Gastroesophageal sphincter (tissue), 4 donors: ENCODE measurements at regions not wholly inside any gene's neighbourhood (a gene's known extent, or its start where the extent isn't known, plus 50 kb on each side); places are given as distances from the start of the nearest gene placed in this dataset.

Experiments used
- ATAC-seq: fragments of 150-250 bp; one replicate; pipeline ENCODE4 v1.9.1; 2016; ENCODE audit warnings: mild to moderate bottlenecking, moderate library complexity
- H3K27ac ChIP-seq, 4 donors: fragments of 200-600 bp; sonication (generic) in 3 of 4; 1 replicate in 3 of 4; 2 replicates in 1 of 4; pipeline ENCODE4 v1.5.1; 2016 to 2019
- H3K27me3 ChIP-seq: fragments of 200-600 bp; sonication (generic); one replicate; pipeline ENCODE4 v1.5.1; 2019
- H3K36me3 ChIP-seq, 2 donors: fragments of 200-600 bp; sonication (generic); one replicate each; pipeline ENCODE4 v1.5.1; 2019; ENCODE audit warnings: control low read depth in 1 of 2
- H3K4me1 ChIP-seq, 3 donors: fragments of 200-600 bp; sonication (generic); 1 replicate in 2 of 3; 2 replicates in 1 of 3; pipeline ENCODE4 v1.5.1; 2016 to 2019; ENCODE audit warnings: control low read depth in 2 of 3
- H3K4me3 ChIP-seq, 2 donors: fragments of 200-600 bp; sonication (generic); one replicate each; pipeline ENCODE4 v1.5.1; 2019; ENCODE audit warnings: mild to moderate bottlenecking in 1 of 2, moderate library complexity in 1 of 2
- H3K9me3 ChIP-seq, 3 donors: fragments of 200-600 bp; sonication (generic); one replicate each; pipeline ENCODE4 v1.5.1; 2017 to 2019; ENCODE audit warnings: control low read depth in 2 of 3
- EP300 ChIP-seq: sonication (generic); formaldehyde crosslinking; IDR thresholded peaks from one replicate; pipeline ENCODE4 v1.6.1; 2017; ENCODE audit warnings: antibody characterized with exemption, mild to moderate bottlenecking
- POLR2A ChIP-seq, 2 donors: fragments of 450-650 bp; IDR thresholded peaks; one replicate each; pipeline ENCODE4 v1.6.1; 2017; ENCODE audit warnings: antibody characterized with exemption in 2 of 2, mild to moderate bottlenecking in 2 of 2, moderate library complexity in 1 of 2
- POLR2AphosphoS5 ChIP-seq: sonication (generic); formaldehyde crosslinking; IDR thresholded peaks from one replicate; pipeline ENCODE4 v1.6.1; 2017; ENCODE audit warnings: antibody characterized with exemption
- WGBS, 2 donors: methylation state at CpG; one replicate each; pipeline ENCODE4 v1.1.5; 2018; ENCODE audit warnings: low coverage in 1 of 2; 5-methylcytosine and 5-hydroxymethylcytosine counted together
- TF ChIP-seq, protein P1 (sequence below), 4 experiments: fragments of 200-600 bp in 2 of 4; fragments of 450-650 bp in 2 of 4; sonication (generic) in 1 of 4; IDR thresholded peaks; one replicate each; pipeline ENCODE4 v1.5.1; 2017 to 2019; ENCODE audit warnings: antibody characterized with exemption in 4 of 4, mild to moderate bottlenecking in 2 of 4, moderate library complexity in 2 of 4

DNA sequence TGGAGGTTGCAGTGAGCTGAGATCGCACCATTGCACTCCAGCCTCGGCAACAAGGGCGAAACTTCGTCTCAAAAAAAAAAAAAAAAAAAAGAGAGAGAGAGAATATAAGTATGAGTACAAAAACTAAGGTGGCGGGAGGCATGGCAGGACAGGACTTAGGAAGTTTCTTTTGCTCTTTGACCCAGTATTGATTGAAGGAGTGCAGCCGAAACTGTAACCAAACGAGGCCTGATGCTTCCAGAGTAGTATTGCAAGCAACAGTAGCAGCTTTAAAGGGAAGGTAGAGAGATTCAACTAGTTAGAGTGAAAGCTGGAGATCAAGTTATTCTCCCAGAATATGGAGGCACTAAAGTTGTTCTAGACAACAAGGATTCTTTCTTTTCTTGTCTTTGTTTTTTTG lies 99.2 kb upstream of the CASZ1 start:
- ATAC-seq: no peak
- WGBS, 2 donors: 67 to 90% methylated on average over 2 to 7 of the region's 7 CpGs
- TF ChIP-seq, protein P1, sequence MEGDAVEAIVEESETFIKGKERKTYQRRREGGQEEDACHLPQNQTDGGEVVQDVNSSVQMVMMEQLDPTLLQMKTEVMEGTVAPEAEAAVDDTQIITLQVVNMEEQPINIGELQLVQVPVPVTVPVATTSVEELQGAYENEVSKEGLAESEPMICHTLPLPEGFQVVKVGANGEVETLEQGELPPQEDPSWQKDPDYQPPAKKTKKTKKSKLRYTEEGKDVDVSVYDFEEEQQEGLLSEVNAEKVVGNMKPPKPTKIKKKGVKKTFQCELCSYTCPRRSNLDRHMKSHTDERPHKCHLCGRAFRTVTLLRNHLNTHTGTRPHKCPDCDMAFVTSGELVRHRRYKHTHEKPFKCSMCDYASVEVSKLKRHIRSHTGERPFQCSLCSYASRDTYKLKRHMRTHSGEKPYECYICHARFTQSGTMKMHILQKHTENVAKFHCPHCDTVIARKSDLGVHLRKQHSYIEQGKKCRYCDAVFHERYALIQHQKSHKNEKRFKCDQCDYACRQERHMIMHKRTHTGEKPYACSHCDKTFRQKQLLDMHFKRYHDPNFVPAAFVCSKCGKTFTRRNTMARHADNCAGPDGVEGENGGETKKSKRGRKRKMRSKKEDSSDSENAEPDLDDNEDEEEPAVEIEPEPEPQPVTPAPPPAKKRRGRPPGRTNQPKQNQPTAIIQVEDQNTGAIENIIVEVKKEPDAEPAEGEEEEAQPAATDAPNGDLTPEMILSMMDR (IDR thresholded peaks at IDR 0.05): no peak
- TF ChIP-seq POLR2AphosphoS5 (no peak), EP300 (no peak), POLR2A (IDR thresholded peaks at IDR 0.05) (no peak)
- Histone ChIP-seq H3K9me3 (no peaks in the 10 kb centered on the region), H3K4me1 (no peaks in the 10 kb centered on the region), H3K36me3 (no peaks in the 10 kb centered on the region), H3K4me3 (no peak overlapping the region), H3K27ac (no peak overlapping the region), H3K27me3 (peaks cover 75% of the 10 kb centered on the region)

DNA sequence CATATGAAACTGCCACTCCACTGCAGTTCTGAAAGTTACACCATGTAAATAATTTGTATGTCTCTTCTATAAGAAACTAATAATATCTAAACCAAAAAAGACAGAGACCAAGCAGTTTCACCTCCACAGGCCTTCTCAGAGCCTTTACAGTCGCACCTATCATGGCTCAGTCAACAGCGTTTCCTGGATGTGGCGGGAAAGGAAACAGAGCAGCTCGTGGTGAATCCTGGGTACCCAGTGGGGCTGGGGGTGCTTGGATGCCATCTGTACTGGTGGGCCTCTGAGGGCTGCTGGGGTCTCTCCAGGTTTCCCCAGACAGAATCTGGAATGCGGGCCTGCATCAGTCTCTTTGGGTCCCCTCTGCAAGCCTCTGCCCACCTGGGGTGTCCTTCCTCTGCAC lies 100.2 kb upstream of the CASZ1 start:
- Histone ChIP-seq H3K4me3 (no peak overlapping the region), H3K36me3 (no peaks in the 10 kb centered on the region), H3K9me3 (no peaks in the 10 kb centered on the region), H3K27ac (no peak overlapping the region), H3K4me1 (no peaks in the 10 kb centered on the region), H3K27me3 (peaks cover 75% of the 10 kb centered on the region)
- ATAC-seq: no peak
- WGBS, 2 donors: 71 to 86% methylated on average over 3 to 4 of the region's 5 CpGs
- TF ChIP-seq, protein P1 (IDR thresholded peaks at IDR 0.05): no peak
- TF ChIP-seq POLR2A (IDR thresholded peaks at IDR 0.05): no peak
- TF ChIP-seq EP300: no peak
- TF ChIP-seq POLR2AphosphoS5: no peak

DNA sequence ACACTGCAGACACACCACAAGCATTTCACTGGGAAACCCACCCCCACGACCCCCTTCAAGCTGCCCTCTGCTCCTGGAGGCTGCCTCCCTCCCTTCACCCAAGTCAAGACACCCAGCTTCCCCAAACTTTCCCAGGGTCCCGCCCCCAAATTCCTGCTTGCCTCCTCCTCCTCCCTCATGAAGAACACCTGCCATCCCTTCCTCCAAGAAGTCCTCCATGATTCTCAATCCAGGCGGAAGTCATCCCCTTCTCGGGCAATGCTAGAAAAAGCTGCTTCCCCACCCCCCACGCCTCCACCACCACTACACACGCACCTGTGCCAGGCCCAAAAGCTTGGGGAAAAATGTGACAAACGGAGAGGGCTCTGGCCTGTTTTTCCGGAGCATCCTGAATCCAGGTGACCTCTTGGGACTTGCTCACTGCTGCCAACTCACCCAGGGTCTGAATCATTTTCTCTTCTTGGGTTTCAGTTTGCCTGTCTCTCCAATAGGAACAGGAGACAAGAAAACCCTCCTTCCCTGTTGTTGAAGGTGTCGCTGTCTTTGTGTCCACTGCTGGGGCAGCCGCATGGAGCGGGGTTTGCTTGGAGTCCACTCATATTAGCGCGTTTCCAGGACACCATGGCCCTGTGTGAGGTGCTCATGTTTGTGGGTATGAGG lies 101.0 kb upstream of the CASZ1 start:
- H3K9me3 ChIP-seq: no peaks in the 10 kb centered on the region
- no peak overlapping the region for H3K27ac ChIP-seq
- no peaks in the 10 kb centered on the region for H3K36me3 ChIP-seq
- TF ChIP-seq EP300: no peak
- no peak for TF ChIP-seq POLR2AphosphoS5
- TF ChIP-seq POLR2A (IDR thresholded peaks at IDR 0.05): no peak
- TF ChIP-seq, protein P1 (IDR thresholded peaks at IDR 0.05): no peak
- no peak for ATAC-seq
- no peak overlapping the region for H3K4me3 ChIP-seq
- WGBS, 2 donors: 92 to 94% methylated on average over 5 to 8 of the region's 13 CpGs
- H3K27me3 ChIP-seq: peaks cover 70% of the 10 kb centered on the region
- H3K4me1 ChIP-seq: no peaks in the 10 kb centered on the region

DNA sequence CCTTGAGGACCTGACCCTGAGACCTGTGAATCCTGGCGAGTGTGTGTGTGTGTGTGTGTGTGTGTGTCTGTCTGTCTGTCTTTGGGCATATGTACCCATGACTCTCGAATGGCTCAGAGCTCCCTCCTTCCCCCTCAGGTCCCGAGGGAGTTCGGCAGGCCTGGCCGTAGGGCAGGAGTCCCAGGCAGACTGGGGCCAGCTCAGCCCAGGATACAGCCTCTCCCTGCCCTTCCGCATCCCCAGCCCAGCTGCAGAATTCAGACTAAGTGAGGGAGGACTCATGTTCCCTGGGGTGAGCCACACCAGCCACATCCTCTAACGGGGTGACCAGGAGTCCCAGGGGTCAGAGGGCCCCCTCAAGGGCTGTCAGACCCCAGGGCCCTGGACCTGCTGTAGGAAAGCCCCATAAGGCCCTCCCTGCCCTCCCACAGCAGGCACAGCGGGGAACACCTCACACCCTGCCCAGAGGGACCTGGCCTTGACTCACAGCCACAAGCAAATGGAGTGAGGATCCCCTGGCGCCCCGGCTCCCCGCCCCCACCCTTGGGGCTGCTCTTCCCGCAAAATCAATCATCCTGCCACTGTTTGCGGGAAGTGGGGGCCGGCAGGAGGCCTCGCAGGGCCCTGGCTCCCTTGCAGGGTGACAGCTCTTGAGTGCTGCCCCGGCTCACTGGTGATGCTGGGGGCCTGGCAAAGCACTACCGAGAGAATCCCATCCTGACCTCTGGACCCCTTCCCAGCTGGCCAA lies 101.7 kb upstream of the CASZ1 start:
- no peaks in the 10 kb centered on the region for H3K4me1 ChIP-seq
- H3K27me3 ChIP-seq: peaks cover 64% of the 10 kb centered on the region
- no peak for TF ChIP-seq POLR2A (IDR thresholded peaks at IDR 0.05)
- TF ChIP-seq, protein P1 (IDR thresholded peaks at IDR 0.05): no peak
- TF ChIP-seq EP300: no peak
- TF ChIP-seq POLR2AphosphoS5: no peak
- ATAC-seq: no peak
- H3K27ac ChIP-seq: no peak overlapping the region
- WGBS, 2 donors: 40% methylated on average over 1 of the region's 17 CpGs; no CpG with 5 or more reads in 1 of the 2 donors
- no peaks in the 10 kb centered on the region for H3K36me3 ChIP-seq
- H3K9me3 ChIP-seq: no peaks in the 10 kb centered on the region
- no peak overlapping the region for H3K4me3 ChIP-seq

DNA sequence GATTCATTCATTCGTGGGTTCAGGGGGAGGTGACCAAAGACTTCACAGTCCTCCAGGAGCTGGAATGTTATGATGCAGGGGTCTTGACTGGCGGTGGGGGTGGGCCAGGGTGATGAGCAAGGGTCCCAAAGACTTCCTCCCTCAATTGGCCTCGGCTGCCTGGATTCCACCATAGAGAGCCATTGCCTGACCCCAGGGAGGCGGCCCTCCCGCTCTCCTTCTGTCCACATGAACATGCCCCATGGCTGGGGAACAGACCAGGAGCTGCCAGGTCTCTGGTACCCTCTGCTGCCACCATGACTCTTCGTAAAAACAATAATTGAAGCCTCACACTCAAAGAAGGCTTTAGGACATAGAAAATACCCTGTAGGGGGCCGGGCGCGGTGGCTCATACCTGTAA lies 102.5 kb upstream of the CASZ1 start:
- Histone ChIP-seq H3K4me1 (no peaks in the 10 kb centered on the region), H3K27me3 (peaks cover 59% of the 10 kb centered on the region), H3K27ac (no peak overlapping the region), H3K4me3 (no peak overlapping the region), H3K9me3 (no peaks in the 10 kb centered on the region), H3K36me3 (no peaks in the 10 kb centered on the region)
- 89 to 100% methylated on average over 3 to 5 of the region's 9 CpGs for WGBS, 2 donors
- ATAC-seq: no peak
- TF ChIP-seq POLR2A (IDR thresholded peaks at IDR 0.05) (no peak), POLR2AphosphoS5 (no peak), EP300 (no peak)
- TF ChIP-seq, protein P1 (IDR thresholded peaks at IDR 0.05): no peak
